ENCODE measurements at regions not wholly inside any gene's neighbourhood (a gene's known extent, or its start where the extent isn't known, plus 50 kb on each side); places are given as distances from the start of the nearest gene placed in this dataset.

DNA sequence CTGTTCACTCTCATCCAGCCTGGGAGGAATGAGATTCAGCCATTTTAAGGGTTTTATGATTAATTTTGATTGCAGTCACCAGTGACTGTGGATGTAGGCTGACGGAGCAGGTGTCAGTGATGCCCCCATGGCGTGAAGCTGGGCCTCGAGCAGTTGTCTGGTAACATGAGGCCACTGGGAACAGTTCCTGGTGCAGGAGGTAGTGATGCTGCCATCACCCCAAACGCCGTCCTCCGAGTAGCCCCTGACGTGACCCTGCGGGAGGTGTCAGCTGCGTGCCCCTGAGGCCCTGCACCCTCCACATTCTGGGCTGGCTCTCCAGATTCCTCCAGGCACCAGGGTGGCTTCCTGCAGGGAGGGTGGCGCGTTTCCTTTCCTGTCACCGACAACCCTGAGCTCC lies 277.2 kb downstream of the TEX29 start:
- H3K27me3 ChIP-seq (ENCODE audit: insufficient read depth, low read length): no peaks in the 10 kb centered on the region
- H3K36me3 ChIP-seq (ENCODE audit: insufficient read depth, low read depth, low read length): no peaks in the 10 kb centered on the region
- peaks cover 7% of the 10 kb centered on the region; the same call in 1 of the 2 replicates for H3K4me1 ChIP-seq (ENCODE audit: insufficient read depth, low read length)
- H3K9me3 ChIP-seq (ENCODE audit: insufficient read depth, low read depth, low read length): no peaks in the 10 kb centered on the region
- no peak overlapping the region for H3K27ac ChIP-seq (ENCODE audit: low read length)
- H3K4me3 ChIP-seq (ENCODE audit: low read length): no peak overlapping the region
- H3K9ac ChIP-seq (ENCODE audit: low read depth, low read length): no peak overlapping the region

DNA sequence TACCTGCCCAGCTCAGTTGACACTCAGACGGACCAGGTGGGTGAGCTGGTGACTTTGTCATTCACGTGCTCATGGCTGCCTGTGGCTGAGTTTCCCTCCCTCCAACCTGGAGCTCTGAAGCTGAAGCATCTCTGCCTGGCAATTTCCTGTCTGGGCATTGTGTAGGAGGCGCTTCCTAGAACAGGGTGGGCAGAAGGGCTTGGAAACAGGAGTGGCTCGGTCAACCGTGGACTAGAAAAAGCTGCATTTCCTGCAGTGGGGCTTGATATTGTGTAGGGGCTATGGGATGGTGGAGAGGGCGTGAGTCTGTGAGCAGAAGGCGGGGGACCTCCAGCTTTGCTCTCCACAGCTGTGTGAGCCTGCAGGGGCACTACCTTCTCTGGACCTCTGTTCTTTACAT lies 278.3 kb downstream of the TEX29 start:
- H3K27me3 ChIP-seq (ENCODE audit: insufficient read depth, low read length): no peaks in the 10 kb centered on the region
- H3K9me3 ChIP-seq (ENCODE audit: insufficient read depth, low read depth, low read length): no peaks in the 10 kb centered on the region
- H3K9ac ChIP-seq (ENCODE audit: low read depth, low read length): no peak overlapping the region
- H3K4me3 ChIP-seq (ENCODE audit: low read length): no peak overlapping the region
- no peaks in the 10 kb centered on the region for H3K36me3 ChIP-seq (ENCODE audit: insufficient read depth, low read depth, low read length)
- H3K4me1 ChIP-seq (ENCODE audit: insufficient read depth, low read length): peaks cover 7% of the 10 kb centered on the region; the same call in 1 of the 2 replicates
- H3K27ac ChIP-seq (ENCODE audit: low read length): no peak overlapping the region

DNA sequence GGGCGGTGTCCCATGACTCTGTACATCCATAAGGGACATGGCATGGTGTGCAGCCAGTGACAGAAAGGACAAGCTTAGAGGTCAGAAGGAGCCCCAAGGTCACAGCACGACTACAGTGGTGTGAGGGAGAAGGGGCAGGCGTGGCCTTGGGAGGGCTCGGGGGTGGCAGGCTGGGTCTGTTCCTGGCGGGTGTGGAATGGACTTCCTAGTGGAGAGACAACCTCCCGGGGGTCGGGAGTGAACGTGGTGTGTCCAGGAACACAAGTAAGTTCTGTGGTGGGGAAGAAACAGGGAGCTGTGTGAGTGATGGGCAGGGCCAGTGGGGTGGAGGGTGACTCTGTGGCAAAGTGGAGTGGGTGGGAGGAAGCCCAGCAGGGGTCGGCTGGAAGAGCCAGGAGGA lies 279.3 kb downstream of the TEX29 start:
- H3K27me3 ChIP-seq (ENCODE audit: insufficient read depth, low read length): no peaks in the 10 kb centered on the region
- H3K4me3 ChIP-seq (ENCODE audit: low read length): no peak overlapping the region
- H3K4me1 ChIP-seq (ENCODE audit: insufficient read depth, low read length): peaks cover 7% of the 10 kb centered on the region; the same call in 1 of the 2 replicates
- H3K27ac ChIP-seq (ENCODE audit: low read length): no peak overlapping the region
- no peaks in the 10 kb centered on the region for H3K36me3 ChIP-seq (ENCODE audit: insufficient read depth, low read depth, low read length)
- no peak overlapping the region for H3K9ac ChIP-seq (ENCODE audit: low read depth, low read length)
- H3K9me3 ChIP-seq (ENCODE audit: insufficient read depth, low read depth, low read length): no peaks in the 10 kb centered on the region

DNA sequence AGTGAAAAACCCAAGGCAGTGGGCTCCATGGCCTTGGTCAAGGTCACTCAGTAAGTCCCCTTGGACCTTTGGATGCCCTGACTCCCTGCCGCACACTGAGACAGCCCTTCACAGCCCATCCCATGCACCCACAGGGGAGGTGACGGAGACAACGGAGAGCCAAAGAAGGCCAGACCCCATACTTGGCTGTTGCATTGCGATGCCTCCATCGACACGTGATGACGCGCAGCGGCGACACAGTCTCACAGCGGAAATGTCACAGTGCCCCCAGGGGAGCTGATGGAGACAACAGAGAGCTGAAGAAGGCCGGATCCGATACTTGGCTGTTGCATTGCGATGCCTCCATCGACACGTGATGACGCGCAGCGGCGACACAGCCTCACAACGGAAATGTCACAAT lies 282.4 kb downstream of the TEX29 start:
- Histone ChIP-seq H3K4me1 (ENCODE audit: insufficient read depth, low read length) (no peaks in the 10 kb centered on the region), H3K27me3 (ENCODE audit: insufficient read depth, low read length) (no peaks in the 10 kb centered on the region), H3K36me3 (ENCODE audit: insufficient read depth, low read depth, low read length) (no peaks in the 10 kb centered on the region), H3K9ac (ENCODE audit: low read depth, low read length) (no peak overlapping the region), H3K27ac (ENCODE audit: low read length) (no peak overlapping the region), H3K9me3 (ENCODE audit: insufficient read depth, low read depth, low read length) (no peaks in the 10 kb centered on the region), H3K4me3 (ENCODE audit: low read length) (no peak overlapping the region)

DNA sequence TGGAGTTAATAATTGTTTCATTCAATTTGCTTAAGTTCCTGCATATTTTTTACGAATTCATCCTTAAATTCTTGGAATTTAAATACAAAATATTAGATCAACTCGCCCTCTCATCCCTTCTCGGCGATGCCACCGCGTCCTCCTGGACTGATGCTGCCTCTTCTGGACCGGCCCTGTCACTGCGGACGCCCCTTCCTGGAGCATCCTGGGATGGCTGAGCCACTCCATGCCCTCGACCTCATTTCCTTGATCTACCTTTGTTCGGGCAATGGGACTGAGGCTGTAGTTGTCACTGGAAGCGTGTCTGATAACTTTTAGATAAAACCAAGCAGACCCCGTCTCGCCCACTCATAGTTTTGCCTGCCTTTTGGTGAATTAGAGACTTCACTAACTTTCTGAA lies 283.7 kb downstream of the TEX29 start:
- no peaks in the 10 kb centered on the region for H3K36me3 ChIP-seq (ENCODE audit: insufficient read depth, low read depth, low read length)
- H3K27ac ChIP-seq (ENCODE audit: low read length): no peak overlapping the region
- H3K9me3 ChIP-seq (ENCODE audit: insufficient read depth, low read depth, low read length): no peaks in the 10 kb centered on the region
- H3K4me1 ChIP-seq (ENCODE audit: insufficient read depth, low read length): no peaks in the 10 kb centered on the region
- no peak overlapping the region for H3K9ac ChIP-seq (ENCODE audit: low read depth, low read length)
- no peaks in the 10 kb centered on the region for H3K27me3 ChIP-seq (ENCODE audit: insufficient read depth, low read length)
- H3K4me3 ChIP-seq (ENCODE audit: low read length): no peak overlapping the region

DNA sequence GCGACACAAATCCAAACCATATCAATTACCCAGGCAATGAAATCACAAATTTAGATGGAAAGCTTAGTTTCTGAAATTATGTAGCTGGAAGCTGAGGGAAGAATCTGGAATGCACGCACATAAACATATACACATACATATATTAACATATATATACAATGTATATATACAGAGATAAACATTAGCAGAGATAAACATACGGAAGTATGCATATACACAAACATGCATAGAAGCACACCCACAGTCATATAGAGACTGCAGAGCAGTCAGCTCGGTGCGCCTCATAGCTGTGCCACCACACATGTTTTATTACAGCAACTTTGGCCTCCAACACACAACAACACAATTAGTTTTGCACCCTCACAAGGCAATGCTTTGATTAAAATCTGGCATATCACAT lies 288.1 kb downstream of the TEX29 start:
- H3K4me3 ChIP-seq (ENCODE audit: low read length): no peak overlapping the region
- no peak overlapping the region for H3K9ac ChIP-seq (ENCODE audit: low read depth, low read length)
- H3K27me3 ChIP-seq (ENCODE audit: insufficient read depth, low read length): no peaks in the 10 kb centered on the region
- H3K4me1 ChIP-seq (ENCODE audit: insufficient read depth, low read length): no peaks in the 10 kb centered on the region
- H3K36me3 ChIP-seq (ENCODE audit: insufficient read depth, low read depth, low read length): no peaks in the 10 kb centered on the region
- H3K9me3 ChIP-seq (ENCODE audit: insufficient read depth, low read depth, low read length): no peaks in the 10 kb centered on the region
- H3K27ac ChIP-seq (ENCODE audit: low read length): no peak overlapping the region

DNA sequence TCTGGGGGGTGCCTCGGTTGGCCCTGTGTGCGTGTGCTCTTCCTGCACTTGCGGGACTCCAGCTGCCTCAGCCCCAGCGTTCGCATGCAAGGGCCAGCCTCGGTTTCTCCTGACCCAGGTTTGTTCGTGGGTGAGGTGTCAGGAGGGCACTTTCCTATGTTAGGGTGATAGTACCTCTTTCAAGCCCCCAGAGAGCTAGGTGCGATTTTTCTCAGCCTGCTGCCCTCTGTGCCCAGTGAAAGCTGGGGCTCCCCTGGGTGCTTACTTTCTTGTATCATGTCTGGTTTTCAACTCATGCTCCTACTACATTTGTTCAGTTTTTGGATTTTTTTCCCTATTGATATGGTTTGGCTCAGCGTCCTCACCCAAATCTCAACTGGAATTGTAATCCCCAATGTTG lies 289.2 kb downstream of the TEX29 start:
- Histone ChIP-seq H3K9ac (ENCODE audit: low read depth, low read length) (no peak overlapping the region), H3K4me3 (ENCODE audit: low read length) (no peak overlapping the region), H3K27ac (ENCODE audit: low read length) (no peak overlapping the region), H3K36me3 (ENCODE audit: insufficient read depth, low read depth, low read length) (no peaks in the 10 kb centered on the region), H3K9me3 (ENCODE audit: insufficient read depth, low read depth, low read length) (no peaks in the 10 kb centered on the region), H3K4me1 (ENCODE audit: insufficient read depth, low read length) (no peaks in the 10 kb centered on the region), H3K27me3 (ENCODE audit: insufficient read depth, low read length) (no peaks in the 10 kb centered on the region)

DNA sequence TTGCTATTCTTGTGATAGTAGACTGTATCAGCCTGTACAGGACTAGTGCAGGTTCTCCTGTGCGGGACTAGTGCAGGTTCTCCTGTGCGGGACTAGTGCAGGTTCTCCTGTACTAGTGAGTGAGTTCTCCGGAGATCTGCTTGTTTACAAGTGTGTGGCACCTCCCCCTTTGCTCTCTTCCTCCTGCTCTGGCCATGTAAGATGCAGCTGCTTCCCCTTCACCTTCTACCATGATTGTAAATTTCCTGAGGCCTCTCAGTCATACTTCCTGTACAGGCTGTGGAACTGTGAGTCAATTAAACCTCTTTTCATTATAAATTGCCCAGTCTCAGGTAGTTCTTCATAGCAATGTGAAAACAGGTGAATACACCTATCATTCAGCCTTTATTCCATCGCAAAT lies 289.6 kb downstream of the TEX29 start:
- Histone ChIP-seq H3K9me3 (ENCODE audit: insufficient read depth, low read depth, low read length) (no peaks in the 10 kb centered on the region), H3K4me3 (ENCODE audit: low read length) (no peak overlapping the region), H3K9ac (ENCODE audit: low read depth, low read length) (no peak overlapping the region), H3K27me3 (ENCODE audit: insufficient read depth, low read length) (no peaks in the 10 kb centered on the region), H3K36me3 (ENCODE audit: insufficient read depth, low read depth, low read length) (no peaks in the 10 kb centered on the region), H3K27ac (ENCODE audit: low read length) (no peak overlapping the region), H3K4me1 (ENCODE audit: insufficient read depth, low read length) (no peaks in the 10 kb centered on the region)

DNA sequence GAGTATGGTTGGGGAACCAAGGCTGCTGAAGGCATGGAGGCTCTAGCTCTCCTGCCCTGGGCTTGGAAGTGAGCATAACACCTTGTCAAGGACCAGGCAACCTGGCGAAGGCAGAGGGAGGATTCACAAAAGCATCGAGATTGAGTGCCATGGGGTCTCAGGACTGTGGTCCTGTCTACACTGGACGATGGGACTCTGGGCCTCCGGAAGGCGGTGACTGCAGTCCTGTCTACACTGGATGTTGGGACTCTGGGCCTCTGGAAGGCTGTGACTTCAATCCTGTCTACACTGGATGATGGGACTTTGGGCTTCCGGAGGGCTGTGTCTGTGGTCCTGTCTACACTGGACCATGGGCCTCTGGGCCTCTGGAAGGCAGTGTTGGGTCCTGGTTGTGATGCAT lies 290.4 kb downstream of the TEX29 start:
- no peak overlapping the region for H3K9ac ChIP-seq (ENCODE audit: low read depth, low read length)
- H3K4me3 ChIP-seq (ENCODE audit: low read length): no peak overlapping the region
- H3K4me1 ChIP-seq (ENCODE audit: insufficient read depth, low read length): no peaks in the 10 kb centered on the region
- H3K36me3 ChIP-seq (ENCODE audit: insufficient read depth, low read depth, low read length): no peaks in the 10 kb centered on the region
- no peaks in the 10 kb centered on the region for H3K9me3 ChIP-seq (ENCODE audit: insufficient read depth, low read depth, low read length)
- no peak overlapping the region for H3K27ac ChIP-seq (ENCODE audit: low read length)
- H3K27me3 ChIP-seq (ENCODE audit: insufficient read depth, low read length): no peaks in the 10 kb centered on the region

DNA sequence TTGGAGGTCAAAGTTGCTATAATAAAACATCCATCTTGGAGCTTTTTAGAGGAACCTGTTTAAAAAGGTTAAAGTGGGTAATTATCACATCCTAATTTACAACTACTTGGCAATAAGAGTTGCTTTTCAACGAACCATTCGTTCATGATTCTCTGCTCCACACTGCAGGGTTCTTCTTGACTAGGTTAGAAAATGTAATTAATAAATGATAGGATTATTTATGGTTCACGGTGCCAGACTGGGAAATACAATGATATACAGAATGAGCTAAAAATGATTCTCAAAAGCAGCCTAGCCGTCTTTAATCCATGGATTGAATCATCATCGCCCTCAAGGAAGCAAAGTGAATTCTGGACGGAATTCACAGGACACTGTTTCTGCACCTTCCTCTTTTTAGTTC lies 291.2 kb downstream of the TEX29 start:
- H3K4me3 ChIP-seq (ENCODE audit: low read length): no peak overlapping the region
- no peaks in the 10 kb centered on the region for H3K36me3 ChIP-seq (ENCODE audit: insufficient read depth, low read depth, low read length)
- H3K9me3 ChIP-seq (ENCODE audit: insufficient read depth, low read depth, low read length): no peaks in the 10 kb centered on the region
- H3K4me1 ChIP-seq (ENCODE audit: insufficient read depth, low read length): no peaks in the 10 kb centered on the region
- no peaks in the 10 kb centered on the region for H3K27me3 ChIP-seq (ENCODE audit: insufficient read depth, low read length)
- no peak overlapping the region for H3K27ac ChIP-seq (ENCODE audit: low read length)
- H3K9ac ChIP-seq (ENCODE audit: low read depth, low read length): no peak overlapping the region

DNA sequence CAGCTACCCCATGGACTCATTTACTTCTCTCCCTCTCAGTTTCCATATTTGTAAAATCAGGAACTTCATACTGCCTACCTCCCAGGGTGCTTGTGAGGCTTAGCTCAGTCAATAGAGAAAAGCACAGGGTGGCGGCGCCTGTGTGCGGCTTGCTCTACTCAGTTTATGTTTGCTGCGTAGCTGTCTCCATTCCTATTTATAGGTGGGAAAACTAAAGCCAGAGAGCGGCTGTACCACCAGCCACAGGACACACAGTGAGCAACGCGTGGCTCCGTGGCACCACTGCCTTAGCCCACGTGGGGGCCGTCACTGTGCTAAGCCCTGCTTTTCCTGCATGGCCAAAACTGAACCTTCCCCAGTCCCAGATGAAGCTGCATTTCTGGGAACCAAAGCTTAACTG lies 292.4 kb downstream of the TEX29 start:
- Histone ChIP-seq H3K27ac (ENCODE audit: low read length) (no peak overlapping the region), H3K27me3 (ENCODE audit: insufficient read depth, low read length) (no peaks in the 10 kb centered on the region), H3K36me3 (ENCODE audit: insufficient read depth, low read depth, low read length) (no peaks in the 10 kb centered on the region), H3K9ac (ENCODE audit: low read depth, low read length) (no peak overlapping the region), H3K4me1 (ENCODE audit: insufficient read depth, low read length) (no peaks in the 10 kb centered on the region), H3K9me3 (ENCODE audit: insufficient read depth, low read depth, low read length) (no peaks in the 10 kb centered on the region), H3K4me3 (ENCODE audit: low read length) (no peak overlapping the region)

DNA sequence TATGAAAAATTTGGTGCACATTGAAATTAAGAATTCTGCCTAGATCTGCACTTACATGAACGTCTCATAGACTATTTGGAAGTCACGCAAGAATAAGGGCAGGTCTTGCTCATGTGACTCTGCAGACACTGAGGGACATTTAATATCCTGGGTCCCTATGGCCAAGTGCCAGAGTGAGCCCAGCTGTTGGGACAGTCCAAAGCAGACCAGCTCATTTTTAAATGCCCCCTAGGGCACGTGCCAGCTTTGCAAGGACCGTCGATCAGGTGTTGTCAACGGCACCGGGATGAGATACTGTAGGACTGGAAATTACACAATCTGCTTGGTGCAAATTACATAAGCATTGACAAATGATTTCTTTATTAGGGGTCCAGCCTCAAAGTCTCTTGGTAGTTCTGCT lies 293.6 kb downstream of the TEX29 start:
- H3K27me3 ChIP-seq (ENCODE audit: insufficient read depth, low read length): no peaks in the 10 kb centered on the region

DNA sequence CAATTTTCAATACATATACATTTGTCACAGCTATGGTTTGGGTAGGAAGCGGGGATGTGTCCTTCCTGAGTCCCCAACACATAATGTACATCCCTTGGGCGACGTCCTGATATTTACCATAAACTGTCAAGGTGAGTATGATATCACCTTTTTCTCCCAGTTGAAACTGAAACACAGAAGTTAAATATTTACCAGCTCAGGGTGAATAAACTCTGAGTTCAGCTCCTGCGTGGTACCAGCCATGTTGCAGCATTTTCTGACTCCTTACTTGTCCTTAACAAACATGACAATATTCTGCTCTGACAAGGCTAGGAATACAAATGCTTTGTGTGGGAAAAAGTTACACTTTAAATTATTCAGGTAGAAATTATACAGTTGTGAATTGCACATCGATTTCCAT lies 294.2 kb downstream of the TEX29 start:
- H3K9ac ChIP-seq (ENCODE audit: low read depth, low read length): no peak overlapping the region
- no peaks in the 10 kb centered on the region for H3K36me3 ChIP-seq (ENCODE audit: insufficient read depth, low read depth, low read length)
- H3K9me3 ChIP-seq (ENCODE audit: insufficient read depth, low read depth, low read length): no peaks in the 10 kb centered on the region
- no peak overlapping the region for H3K27ac ChIP-seq (ENCODE audit: low read length)
- no peaks in the 10 kb centered on the region for H3K27me3 ChIP-seq (ENCODE audit: insufficient read depth, low read length)
- no peak overlapping the region for H3K4me3 ChIP-seq (ENCODE audit: low read length)
- H3K4me1 ChIP-seq (ENCODE audit: insufficient read depth, low read length): no peaks in the 10 kb centered on the region

More for the DNA sequence above, 293.6 kb downstream of the TEX29 start:
- H3K4me1 ChIP-seq (ENCODE audit: insufficient read depth, low read length): no peaks in the 10 kb centered on the region
- no peak overlapping the region for H3K4me3 ChIP-seq (ENCODE audit: low read length)
- H3K9me3 ChIP-seq (ENCODE audit: insufficient read depth, low read depth, low read length): no peaks in the 10 kb centered on the region
- H3K27ac ChIP-seq (ENCODE audit: low read length): no peak overlapping the region
- H3K36me3 ChIP-seq (ENCODE audit: insufficient read depth, low read depth, low read length): no peaks in the 10 kb centered on the region
- no peak overlapping the region for H3K9ac ChIP-seq (ENCODE audit: low read depth, low read length)
